Liver (tissue), 3 donors: ENCODE measurements at regions not wholly inside any gene's neighbourhood (a gene's known extent, or its start where the extent isn't known, plus 50 kb on each side); places are given as distances from the start of the nearest gene placed in this dataset.

Experiments used
- CTCF ChIP-seq: fragments of 150-350 bp; IDR thresholded peaks from 2 replicates; pipeline ENCODE4 v1.5.1; 2017; ENCODE audit warnings: improper control_type of control experiment, low read depth, low read length; ENCODE audit not compliant: missing input control
- GABPA ChIP-seq, 2 donors: IDR thresholded peaks in 1 of 2; conservative IDR thresholded peaks in 1 of 2; 2 replicates each; pipeline ENCODE4 v1.6.1; 2016; ENCODE audit warnings: antibody characterized with exemption in 2 of 2, mild to moderate bottlenecking in 1 of 2, moderate library complexity in 1 of 2
- HNF4G ChIP-seq: IDR thresholded peaks from 2 replicates; pipeline ENCODE4 v1.6.1; 2016; ENCODE audit warnings: antibody characterized with exemption
- MAX ChIP-seq: IDR thresholded peaks from 2 replicates; pipeline ENCODE4 v1.6.1; 2016; ENCODE audit warnings: antibody characterized with exemption
- SP1 ChIP-seq: IDR thresholded peaks from 2 replicates; pipeline ENCODE4 v1.6.1; 2018; ENCODE audit warnings: antibody characterized with exemption, mild to moderate bottlenecking
- TAF1 ChIP-seq: conservative IDR thresholded peaks from 2 replicates; pipeline ENCODE4 v1.6.1; 2016; ENCODE audit warnings: antibody characterized with exemption, mild to moderate bottlenecking
- YY1 ChIP-seq: IDR thresholded peaks from 2 replicates; pipeline ENCODE4 v1.6.1; 2016; ENCODE audit warnings: antibody characterized with exemption, mild to moderate bottlenecking
- ZBTB33 ChIP-seq: IDR thresholded peaks from 2 replicates; pipeline ENCODE4 v1.6.1; 2016; ENCODE audit warnings: antibody characterized with exemption
- donor health status: healthy.
- donor health status: healthy.

GRCh38 chr7:84624927-84625326, 430.3 kb upstream of the SEMA3A start:
- TF ChIP-seq CTCF (no peak), HNF4G (no peak), GABPA (IDR thresholded peaks at IDR 0.05 in 1 of 2, conservative IDR thresholded peaks at IDR 0.05 in 1 of 2) (no peak), TAF1 (no peak), MAX (no peak), SP1 (no peak), ZBTB33 (no peak), YY1 (no peak)
